ENCODE measurements at regions not wholly inside any gene's neighbourhood (a gene's known extent, or its start where the extent isn't known, plus 50 kb on each side); places are given as distances from the start of the nearest gene placed in this dataset.

- no peak for TF ChIP-seq CTCF (IDR thresholded peaks at IDR 0.05)
- no peak for TF ChIP-seq POLR2A (IDR thresholded peaks at IDR 0.05)
- no peak for TF ChIP-seq POLR2AphosphoS5 (IDR thresholded peaks at IDR 0.05)
Measured at GRCh38 chr6:168242111-168242939, 77.3 kb downstream of the DACT2 start.
